ENCODE measurements at regions not wholly inside any gene's neighbourhood (a gene's known extent, or its start where the extent isn't known, plus 50 kb on each side); places are given as distances from the start of the nearest gene placed in this dataset.

- TF ChIP-seq CTCF (IDR thresholded peaks at IDR 0.05; ENCODE audit: low read depth, low read length) (no peak), EZH2phosphoT487 (IDR thresholded peaks at IDR 0.05; ENCODE audit: low read depth) (no peak)
Observed at GRCh38 chr16:11428623-11428953, 83.3 kb downstream of the RMI2 start.
